H1 (cell line): ENCODE measurements at regions not wholly inside any gene's neighbourhood (a gene's known extent, or its start where the extent isn't known, plus 50 kb on each side); places are given as distances from the start of the nearest gene placed in this dataset.

Source experiments
- CTCF ChIA-PET: fragments of 300-600 bp; sonication (Branson Sonifier 250); formaldehyde crosslinking; loops from one replicate; lab custom pipeline; 2021; ENCODE audit not compliant: partially characterized antibody; lab: Charles Lee
- POLR2A ChIA-PET: fragments of 300-600 bp; sonication (Branson Sonifier 250); formaldehyde crosslinking; loops from one replicate; lab custom pipeline; 2021; ENCODE audit warnings: inconsistent platforms; ENCODE audit not compliant: partially characterized antibody; lab: Charles Lee
- DNase-seq, 2 experiments: peaks; one replicate each; pipeline versions ENCODE4 v3.0.0 to v3.0.0-alpha.2; 2010 to 2022; ENCODE audit warnings: low spot score in 2 of 2, low read depth in 1 of 2, mixed read lengths in 1 of 2
- FAIRE-seq: peaks from 2 replicates; lab custom pipeline; 2011; peaks lifted over from hg19 to GRCh38; lab: Jason Lieb, UNC
- H2AFZ ChIP-seq: 2 replicates; pipeline ENCODE4 v1.8.1; 2012; ENCODE audit warnings: low read length, inconsistent platforms
- H2AK5ac ChIP-seq: 2 replicates; pipeline ENCODE4 v1.6.1; 2013; ENCODE audit warnings: low read depth, low read length
- H2BK120ac ChIP-seq: replicated peaks from 2 replicates; pipeline ENCODE3; 2013; ENCODE audit warnings: low read depth, low read length, inconsistent platforms
- H2BK12ac ChIP-seq: 2 replicates; pipeline ENCODE4 v1.6.1; 2013; ENCODE audit warnings: low read depth, low read length
- H2BK15ac ChIP-seq: 2 replicates; pipeline ENCODE4 v1.6.1; 2013; ENCODE audit warnings: low read length
- H2BK20ac ChIP-seq: 2 replicates; pipeline ENCODE4 v1.6.1; 2013; ENCODE audit warnings: low read length
- H2BK5ac ChIP-seq: 2 replicates; pipeline ENCODE4 v1.6.1; 2013; ENCODE audit warnings: low read depth, low read length
- H3K14ac ChIP-seq: 2 replicates; pipeline ENCODE4 v1.6.1; 2013; ENCODE audit warnings: inconsistent platforms; ENCODE audit not compliant: insufficient read length
- H3K18ac ChIP-seq: 2 replicates; pipeline ENCODE4 v1.6.1; 2013; ENCODE audit warnings: low read length; ENCODE audit errors: extremely low read depth
- H3K23ac ChIP-seq: 2 replicates; pipeline ENCODE4 v1.6.1; 2013; ENCODE audit warnings: inconsistent platforms; ENCODE audit not compliant: insufficient read length
- H3K23me2 ChIP-seq: 2 replicates; pipeline ENCODE4 v1.6.1; 2013; ENCODE audit warnings: low read depth, low read length
- H3K27ac ChIP-seq: 2 replicates; pipeline ENCODE4 v1.6.1; 2011; ENCODE audit warnings: low read depth, low read length, inconsistent platforms
- H3K27me3 ChIP-seq, 4 experiments: replicated peaks in 1 of 4; 1 replicate in 1 of 4; 2 replicates in 3 of 4; pipeline versions ENCODE4 v1.6.1 to v1.8.1; 2011 to 2013; ENCODE audit warnings: low read length in 3 of 4, mild to moderate bottlenecking in 3 of 4, inconsistent platforms in 2 of 4, mixed read lengths in 2 of 4, moderate library complexity in 1 of 4; ENCODE audit not compliant: control insufficient read depth in 3 of 4, insufficient read depth in 3 of 4; ENCODE audit errors: extremely low read depth in 1 of 4
- H3K36me3 ChIP-seq, 4 experiments: 2 replicates each; pipeline versions ENCODE4 v1.6.1 to v1.8.1; 2011 to 2013; ENCODE audit warnings: mild to moderate bottlenecking in 4 of 4, low read length in 3 of 4, moderate library complexity in 2 of 4, control low read depth in 1 of 4, inconsistent platforms in 1 of 4; ENCODE audit not compliant: insufficient read depth in 4 of 4, control insufficient read depth in 2 of 4
- H3K4ac ChIP-seq: replicated peaks from 2 replicates; pipeline ENCODE3; 2013; ENCODE audit warnings: low read length, low read depth, mixed read lengths, inconsistent platforms; ENCODE audit not compliant: insufficient read length
- H3K4me1 ChIP-seq, 4 experiments: replicated peaks in 1 of 4; 1 replicate in 1 of 4; 2 replicates in 3 of 4; pipeline versions ENCODE4 v1.6.1 to v1.8.1; 2011 to 2013; ENCODE audit warnings: low read length in 3 of 4, inconsistent platforms in 2 of 4, mixed read lengths in 1 of 4; ENCODE audit not compliant: insufficient read depth in 4 of 4, control insufficient read depth in 3 of 4
- H3K4me2 ChIP-seq, 2 experiments: 2 replicates each; pipeline versions ENCODE4 v1.6.1 to v1.8.1; 2011 to 2013; ENCODE audit warnings: low read depth in 2 of 2, low read length in 2 of 2, control low read depth in 1 of 2, inconsistent platforms in 1 of 2, mild to moderate bottlenecking in 1 of 2; ENCODE audit not compliant: insufficient read depth in 1 of 2
- H3K4me3 ChIP-seq, 4 experiments: fragments of 200-600, 300-600 bp in 1 of 4; sonication (generic), shearing (Covaris generic), sonication (Bioruptor Twin) in 1 of 4; 2 replicates each; pipeline versions ENCODE4 v1.5.1 to v1.8.1; 2011 to 2016; ENCODE audit warnings: low read length in 4 of 4, low read depth in 3 of 4, control low read depth in 2 of 4, inconsistent platforms in 2 of 4, mild to moderate bottlenecking in 2 of 4, mixed read lengths in 1 of 4, moderate library complexity in 1 of 4; ENCODE audit not compliant: insufficient read depth in 2 of 4; ENCODE audit errors: extremely low read depth in 1 of 4
- H3K56ac ChIP-seq: replicated peaks from 2 replicates; pipeline ENCODE3; 2013; ENCODE audit warnings: low read depth, mild to moderate bottlenecking, mixed read lengths, low read length, inconsistent platforms; ENCODE audit not compliant: insufficient read length
- H3K79me1 ChIP-seq: 2 replicates; pipeline ENCODE4 v1.6.1; 2013; ENCODE audit warnings: low read depth, low read length, control low read depth
- H3K79me2 ChIP-seq, 2 experiments: 2 replicates each; pipeline versions ENCODE4 v1.6.1 to v1.8.1; 2012 to 2013; ENCODE audit warnings: low read length in 2 of 2, mild to moderate bottlenecking in 2 of 2, inconsistent platforms in 1 of 2; ENCODE audit not compliant: insufficient read depth in 2 of 2, control insufficient read depth in 1 of 2
- H3K9ac ChIP-seq, 4 experiments: replicated peaks in 1 of 4; 1 replicate in 1 of 4; 2 replicates in 3 of 4; pipeline versions ENCODE4 v1.6.1 to v1.8.1; 2011 to 2013; ENCODE audit warnings: low read depth in 3 of 4, low read length in 3 of 4, control low read depth in 2 of 4, mild to moderate bottlenecking in 2 of 4, moderate library complexity in 2 of 4, inconsistent platforms in 1 of 4; ENCODE audit errors: extremely low read depth in 1 of 4
- H3K9me3 ChIP-seq, 2 experiments: 2 replicates each; pipeline versions ENCODE4 v1.6.1 to v1.8.1; 2012 to 2013; ENCODE audit warnings: mild to moderate bottlenecking in 2 of 2, moderate library complexity in 2 of 2, control low read depth in 1 of 2, inconsistent platforms in 1 of 2, low read depth in 1 of 2, low read length in 1 of 2, mixed read lengths in 1 of 2; ENCODE audit not compliant: insufficient read depth in 2 of 2
- H4K20me1 ChIP-seq, 2 experiments: replicated peaks in 1 of 2; 2 replicates each; pipeline versions ENCODE3 to v1.8.1; 2011 to 2013; ENCODE audit warnings: inconsistent platforms in 2 of 2, low read length in 2 of 2, mild to moderate bottlenecking in 1 of 2; ENCODE audit not compliant: insufficient read depth in 2 of 2, control insufficient read depth in 1 of 2
- H4K5ac ChIP-seq: 2 replicates; pipeline ENCODE4 v1.6.1; 2013; ENCODE audit warnings: low read length, low read depth, mixed read lengths, inconsistent platforms; ENCODE audit not compliant: insufficient read length
- H4K8ac ChIP-seq: 2 replicates; pipeline ENCODE4 v1.8.0; 2013; ENCODE audit warnings: mild to moderate bottlenecking, moderate library complexity, low read length, inconsistent platforms; ENCODE audit not compliant: insufficient read depth; ENCODE audit errors: extremely low read depth
- H4K91ac ChIP-seq: replicated peaks from 2 replicates; pipeline ENCODE3; 2013; ENCODE audit warnings: low read length, mixed read lengths, inconsistent platforms; ENCODE audit not compliant: insufficient read length
- CHD1 ChIP-seq: IDR thresholded peaks from 2 replicates; pipeline ENCODE4 v1.6.1; 2012; ENCODE audit warnings: low read depth, low read length, improper control_type of control experiment
- RBBP5 ChIP-seq: IDR thresholded peaks from 2 replicates; pipeline ENCODE4 v1.7.1; 2012; ENCODE audit warnings: low read depth, mild to moderate bottlenecking, inconsistent platforms, low read length, moderate library complexity, borderline replicate concordance
- SIN3A ChIP-seq, 2 experiments: IDR thresholded peaks in 1 of 2; conservative IDR thresholded peaks in 1 of 2; 2 replicates each; pipeline ENCODE4 v1.6.1; 2011 to 2012; ENCODE audit warnings: low read length in 2 of 2, improper control_type of control experiment in 1 of 2, low read depth in 1 of 2, mild to moderate bottlenecking in 1 of 2
- SP4 ChIP-seq: IDR thresholded peaks from 2 replicates; pipeline ENCODE4 v1.6.1; 2012; ENCODE audit warnings: low read length, inconsistent platforms
- WGBS, 2 experiments: shearing (Covaris generic) in 1 of 2; methylation state at CpG; one replicate each; pipeline versions ENCODE4 v1.1.6 to v1.1.7; 2013 to 2015; ENCODE audit warnings: low lambda C conversion rate in 2 of 2, mixed read lengths in 2 of 2, inconsistent platforms in 1 of 2, low coverage in 1 of 2, missing lambda C conversion rate in 1 of 2; ENCODE audit not compliant: insufficient replicate concordance in 2 of 2, insufficient coverage in 1 of 2, insufficient read length in 1 of 2; ENCODE audit errors: extremely low coverage in 1 of 2, missing lambda C conversion rate in 1 of 2; 5-methylcytosine and 5-hydroxymethylcytosine counted together

DNA sequence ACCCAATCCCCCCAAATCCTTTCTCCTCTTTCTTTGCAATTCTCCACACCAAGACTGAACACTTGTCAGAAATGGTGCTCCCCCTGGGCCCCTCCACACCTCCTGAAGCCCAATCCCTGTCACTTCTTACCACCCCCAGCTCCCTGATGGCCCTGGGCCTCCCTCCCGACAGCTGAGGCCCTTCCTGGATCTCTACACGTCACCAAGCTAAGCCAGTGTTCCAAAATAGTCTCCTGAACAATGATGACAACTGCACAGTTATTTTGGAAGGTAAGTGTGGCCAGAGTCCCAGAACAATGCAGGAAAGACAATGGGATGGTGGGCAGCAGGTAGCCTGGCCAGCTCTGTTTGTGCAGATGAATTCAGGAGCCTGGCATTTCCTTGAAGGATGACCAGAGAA, 63.7 kb upstream of the PRSS3 start:
- Histone ChIP-seq H2BK120ac (no peak overlapping the region), H4K91ac (no peak overlapping the region)
- TF ChIP-seq RBBP5 (no peak), SP4 (no peak), SIN3A (conservative IDR thresholded peaks at IDR 0.05 in 1 of 2, IDR thresholded peaks at IDR 0.05 in 1 of 2; ENCODE audit: low read depth in 1 of 2, low read length in 2 of 2) (no peak), CHD1 (no peak)
- TF ChIP-seq, all 59 proteins: peak for 0
- H3K4me2 ChIP-seq, result no peak overlapping the region
- no peak overlapping the region for H3K4me3 ChIP-seq
- no peak overlapping the region for H2BK5ac ChIP-seq
- H3K18ac ChIP-seq, result no peak overlapping the region
- H3K23ac ChIP-seq, result no peak overlapping the region
- no peaks in the 10 kb centered on the region for H3K27me3 ChIP-seq
- no peak overlapping the region for H3K27ac ChIP-seq
- no peaks in the 10 kb centered on the region for H3K79me2 ChIP-seq
- FAIRE-seq (no peak), DNase-seq (no peak)
- H2BK20ac ChIP-seq, result no peak overlapping the region
- H3K36me3 ChIP-seq, result no peaks in the 10 kb centered on the region
- no peaks in the 10 kb centered on the region for H3K9me3 ChIP-seq
- H2AFZ ChIP-seq, result no peak overlapping the region
- H3K4me1 ChIP-seq, result no peaks in the 10 kb centered on the region
- H3K23me2 ChIP-seq, result peaks cover 3% of the 10 kb centered on the region; the same call in 1 of the 2 replicates
- no peak overlapping the region for H2BK12ac ChIP-seq
- ChIA-PET CTCF (interaction anchor here (0.8 to 5.1 kb wide), 8 partner anchors 11 to 121 kb away, joined by 3 to 40 read pairs (median 4); no protein-coding TSS in a partner anchor), POLR2A (no interaction called here)
- no peak overlapping the region for H4K5ac ChIP-seq
- no peak overlapping the region for H3K4ac ChIP-seq
- no peaks in the 10 kb centered on the region for H3K79me1 ChIP-seq
- 100% methylated on average over 2 of the region's 2 CpGs; no CpG with 5 or more reads in 1 of the 2 experiments for WGBS, 2 experiments
- H4K8ac ChIP-seq, result no peak overlapping the region
- H2BK15ac ChIP-seq, result no peak overlapping the region
- H4K20me1 ChIP-seq, result no peaks in the 10 kb centered on the region
- H3K56ac ChIP-seq, result no peak overlapping the region
- H3K9ac ChIP-seq, result no peak overlapping the region
- no peak overlapping the region for H3K14ac ChIP-seq
- no peak overlapping the region for H2AK5ac ChIP-seq
